HepG2 (cell line): ENCODE measurements at regions not wholly inside any gene's neighbourhood (a gene's known extent, or its start where the extent isn't known, plus 50 kb on each side); places are given as distances from the start of the nearest gene placed in this dataset.

ENCODE experiments used
- ATAC-seq: fragments of 200-7000 bp; cut with Tn5 transposase; 3 replicates; pipeline ENCODE4 v1.9.1; 2020; ENCODE audit warnings: mild to moderate bottlenecking, moderate library complexity
- BruUV-seq: library from RNA; stranded (reverse); fragments of 400-500 nt; replicated peaks from 2 replicates; lab custom pipeline; 2021; lab: Mats Ljungman, UMichigan
- CTCF ChIA-PET: fragments of 300-600 bp; formaldehyde crosslinking; extraction: SDS; loops from one replicate; lab custom pipeline; 2021; ENCODE audit warnings: low total read pairs, inconsistent platforms, low intra/inter-chr PET ratio; lab: Yijun Ruan, JAX
- POLR2A ChIA-PET: fragments of 350-600 bp; sonication (Branson Sonifier 250); formaldehyde crosslinking; loops from one replicate; lab custom pipeline; 2020; ENCODE audit warnings: antibody characterized with exemption, inconsistent platforms; lab: Yijun Ruan, JAX
- DNase-seq: peaks from one replicate; pipeline ENCODE4 v3.0.0-alpha.2; 2015; ENCODE audit warnings: low spot score
- FAIRE-seq: peaks from 3 replicates; lab custom pipeline; 2011; peaks lifted over from hg19 to GRCh38; lab: Jason Lieb, UNC
- H2AFZ ChIP-seq: one replicate; pipeline ENCODE4 v1.6.1; 2011; ENCODE audit warnings: low read length, inconsistent platforms
- H3K27ac ChIP-seq: fragments of 300-600 bp; 3 replicates; pipeline ENCODE4 v1.8.0; 2011; ENCODE audit warnings: mixed run types, mild to moderate bottlenecking, mixed read lengths, low read length, inconsistent platforms; ENCODE audit not compliant: insufficient read depth; ENCODE audit errors: extremely low read length
- H3K27me3 ChIP-seq, 2 experiments: fragments of 200-600 bp in 1 of 2; 2 replicates in 1 of 2; 3 replicates in 1 of 2; pipeline versions ENCODE4 v1.6.0 to v1.8.0; 2011; ENCODE audit warnings: low read length in 2 of 2, mild to moderate bottlenecking in 2 of 2, moderate library complexity in 2 of 2, inconsistent platforms in 1 of 2; ENCODE audit not compliant: insufficient read depth in 2 of 2, control insufficient read depth in 1 of 2
- H3K36me3 ChIP-seq, 2 experiments: fragments of 200-600 bp in 1 of 2; replicated peaks in 1 of 2; 2 replicates in 1 of 2; 3 replicates in 1 of 2; pipeline versions ENCODE4 v1.5.1 to v1.8.0; 2011; ENCODE audit warnings: low read length in 2 of 2, inconsistent platforms in 1 of 2; ENCODE audit not compliant: insufficient read depth in 2 of 2, control insufficient read depth in 1 of 2
- H3K4me1 ChIP-seq: 2 replicates; pipeline ENCODE4 v1.5.1; 2012; ENCODE audit warnings: low read length, inconsistent platforms; ENCODE audit not compliant: insufficient read depth
- H3K4me2 ChIP-seq: 2 replicates; pipeline ENCODE4 v1.6.0; 2011; ENCODE audit warnings: low read depth, low read length, inconsistent platforms
- H3K4me3 ChIP-seq, 3 experiments: fragments of 200-600 bp in 1 of 3; sonication (generic), shearing (Covaris generic) in 1 of 3; replicated peaks in 1 of 3; 2 replicates each; pipeline ENCODE4 v1.5.1; 2011 to 2016; ENCODE audit warnings: low read length in 3 of 3, inconsistent platforms in 2 of 3, low read depth in 2 of 3, mild to moderate bottlenecking in 2 of 3, control low read depth in 1 of 3, mixed read lengths in 1 of 3; ENCODE audit not compliant: insufficient read depth in 1 of 3
- H3K79me2 ChIP-seq: one replicate; pipeline ENCODE4 v1.6.1; 2011; ENCODE audit warnings: low read length, inconsistent platforms; ENCODE audit not compliant: insufficient read depth
- H3K9ac ChIP-seq: 2 replicates; pipeline ENCODE4 v1.6.0; 2011; ENCODE audit warnings: mild to moderate bottlenecking, low read depth, low read length, inconsistent platforms; ENCODE audit not compliant: insufficient read depth
- H3K9me3 ChIP-seq: 2 replicates; pipeline ENCODE4 v1.5.1; 2012; ENCODE audit warnings: mild to moderate bottlenecking, low read length
- H4K20me1 ChIP-seq: 2 replicates; pipeline ENCODE4 v1.6.0; 2011; ENCODE audit warnings: inconsistent platforms, mild to moderate bottlenecking, low read length, moderate library complexity; ENCODE audit not compliant: insufficient read depth
- AHR ChIP-seq: IDR thresholded peaks from 2 replicates; pipeline ENCODE4 v1.6.1; 2018; ENCODE audit warnings: missing genetic modification reagents, missing compliant biosample characterization
- ASH2L ChIP-seq: fragments of 300-600, 200-600 bp; sonication (generic); IDR thresholded peaks from 2 replicates; pipeline ENCODE4 v1.7.0; 2017; ENCODE audit warnings: low read depth, mild to moderate bottlenecking, moderate library complexity, mixed read lengths, low read length; ENCODE audit not compliant: insufficient read length
- ATF4 ChIP-seq, 2 experiments: fragments of 450-650 bp in 1 of 2; sonication (generic) in 1 of 2; formaldehyde crosslinking; IDR thresholded peaks; 2 replicates each; pipeline versions ENCODE4 v1.5.0 to v1.8.0; 2020 to 2022; ENCODE audit warnings: mild to moderate bottlenecking in 1 of 2, missing genetic modification reagents in 1 of 2
- CEBPZ ChIP-seq: IDR thresholded peaks from 2 replicates; pipeline ENCODE4 v1.6.1; 2012; ENCODE audit warnings: low read length, improper control_type of control experiment
- CREB1 ChIP-seq, 2 experiments: fragments of 450-650 bp in 1 of 2; IDR thresholded peaks; 2 replicates each; pipeline ENCODE4 v1.6.1; 2016 to 2017; ENCODE audit warnings: control low read depth in 1 of 2, mild to moderate bottlenecking in 1 of 2, missing compliant biosample characterization in 1 of 2, missing genetic modification characterization in 1 of 2
- GMEB1 ChIP-seq: sonication (generic); formaldehyde crosslinking; IDR thresholded peaks from 2 replicates; pipeline ENCODE4 v1.5.1; 2020; ENCODE audit warnings: missing genetic modification reagents, mild to moderate bottlenecking, borderline replicate concordance
- KLF9 ChIP-seq: IDR thresholded peaks from 2 replicates; pipeline ENCODE4 v1.6.1; 2016; ENCODE audit warnings: low read depth
- TAF1 ChIP-seq: sonication (generic); formaldehyde crosslinking; IDR thresholded peaks from 2 replicates; pipeline ENCODE4 v1.4.0; 2020; ENCODE audit warnings: missing genetic modification reagents
- TBL1XR1 ChIP-seq: fragments of 150-350 bp; IDR thresholded peaks from 2 replicates; pipeline ENCODE4 v1.6.1; 2014; ENCODE audit warnings: borderline replicate concordance, low read length; ENCODE audit not compliant: partially characterized antibody
- TFAP4 ChIP-seq: sonication (generic); IDR thresholded peaks from 2 replicates; pipeline ENCODE4 v1.6.1; 2016; ENCODE audit warnings: low read depth, borderline replicate concordance
- TGIF2 ChIP-seq: IDR thresholded peaks from 2 replicates; pipeline ENCODE4 v1.6.1; 2016; ENCODE audit warnings: control low read depth, missing compliant biosample characterization
- ZNF207 ChIP-seq: fragments of 450-650 bp; IDR thresholded peaks from 2 replicates; pipeline ENCODE4 v1.6.1; 2016; ENCODE audit warnings: antibody characterized with exemption, borderline replicate concordance
- ZNF296 ChIP-seq: sonication (generic); formaldehyde crosslinking; conservative IDR thresholded peaks from 2 replicates; pipeline ENCODE4 v1.5.0; 2020; ENCODE audit warnings: mild to moderate bottlenecking, missing genetic modification reagents
- ZNF703 ChIP-seq: sonication (generic); formaldehyde crosslinking; IDR thresholded peaks from 2 replicates; pipeline ENCODE4 v1.5.1; 2020; ENCODE audit warnings: missing genetic modification reagents, mild to moderate bottlenecking, moderate library complexity, borderline replicate concordance
- ZNF710 ChIP-seq: sonication (generic); formaldehyde crosslinking; IDR thresholded peaks from 2 replicates; pipeline ENCODE4 v1.5.0; 2020; ENCODE audit warnings: mild to moderate bottlenecking, missing genetic modification reagents, borderline replicate concordance
- ZNF773 ChIP-seq: sonication (generic); formaldehyde crosslinking; IDR thresholded peaks from 2 replicates; pipeline ENCODE4 v1.4.0; 2020; ENCODE audit warnings: missing genetic modification reagents, borderline replicate concordance
- WGBS: methylation state at CpG from one replicate; pipeline ENCODE4 v1.1.6; 2017; ENCODE audit warnings: low lambda C conversion rate; 5-methylcytosine and 5-hydroxymethylcytosine counted together
- in situ Hi-C: cut with HindIII; loops from 2 replicates; pipeline ENCODE4 v1.10.0; 2017; ENCODE audit warnings: low pct_unique_long_range_greater_than_20kb; ENCODE audit not compliant: extremely low pct_ligation_motif_present
- intact Hi-C: fragments of 100-400 bp; cut with micrococcal nuclease; formaldehyde crosslinking; loops from one replicate; pipeline ENCODE4 v1.10.0; 2022; ENCODE audit not compliant: unreplicated experiment

GRCh38 chr2:94725543-94725942, 145.7 kb upstream of the TEKT4 start:
- ATAC-seq: no peak
- 33% methylated on average over 11 of the region's 11 CpGs for WGBS
- no peak for TF ChIP-seq ZNF710 (CRISPR knock-in tag)
- TF ChIP-seq KLF9 (CRISPR knock-in tag): no peak
- TF ChIP-seq ATF4 (CRISPR knock-in tag; IDR thresholded peaks at IDR 0.05): no peak
- no peak for TF ChIP-seq AHR (CRISPR knock-in tag)
- TF ChIP-seq TGIF2 (CRISPR knock-in tag): no peak
- TF ChIP-seq ASH2L: no peak
- TF ChIP-seq TAF1: no peak
- TF ChIP-seq CREB1 (IDR thresholded peaks at IDR 0.05): no peak
- TF ChIP-seq CREB1 (CRISPR knock-in tag; IDR thresholded peaks at IDR 0.05): no peak
- no peak for TF ChIP-seq CEBPZ
- no peak for TF ChIP-seq GMEB1 (CRISPR knock-in tag)
- TF ChIP-seq ZNF207: no peak
- no peak for TF ChIP-seq ZNF703 (CRISPR knock-in tag)
- no peak for TF ChIP-seq ZNF296 (CRISPR knock-in tag)
- TF ChIP-seq ZNF773 (CRISPR knock-in tag): no peak
- TF ChIP-seq TFAP4: no peak
- no peak for TF ChIP-seq TBL1XR1

More at GRCh38 chr2:94725543-94725942, 145.7 kb upstream of the TEKT4 start:
- no peaks in the 10 kb centered on the region for H4K20me1 ChIP-seq
- no TSS peak for BruUV-seq
- H3K36me3 ChIP-seq: no peaks in the 10 kb centered on the region
- H3K27ac ChIP-seq: no peak overlapping the region
- FAIRE-seq (no peak), DNase-seq (no peak)
- in situ Hi-C loops (no loop called here), intact Hi-C loops (no loop called here)
- POLR2A ChIA-PET: no interaction called here
- CTCF ChIA-PET: no interaction called here
- no peak overlapping the region for H3K4me2 ChIP-seq
- H3K79me2 ChIP-seq: no peaks in the 10 kb centered on the region
- H3K4me3 ChIP-seq: no peak overlapping the region
- peaks cover 0 to 3% of the 10 kb centered on the region in 2 experiments; a peak in 1 of 5 replicates for H3K27me3 ChIP-seq
- H2AFZ ChIP-seq: no peak overlapping the region
- no peak overlapping the region for H3K9ac ChIP-seq
- no peaks in the 10 kb centered on the region for H3K4me1 ChIP-seq
- H3K9me3 ChIP-seq: no peaks in the 10 kb centered on the region
